ENCODE measurements at regions not wholly inside any gene's neighbourhood (a gene's known extent, or its start where the extent isn't known, plus 50 kb on each side); places are given as distances from the start of the nearest gene placed in this dataset.
"Not testable (repeated sequence)": the region's sequence is repeated elsewhere in the genome, so short reads cannot be mapped to it uniquely, and the experiment has no call there.

DNA sequence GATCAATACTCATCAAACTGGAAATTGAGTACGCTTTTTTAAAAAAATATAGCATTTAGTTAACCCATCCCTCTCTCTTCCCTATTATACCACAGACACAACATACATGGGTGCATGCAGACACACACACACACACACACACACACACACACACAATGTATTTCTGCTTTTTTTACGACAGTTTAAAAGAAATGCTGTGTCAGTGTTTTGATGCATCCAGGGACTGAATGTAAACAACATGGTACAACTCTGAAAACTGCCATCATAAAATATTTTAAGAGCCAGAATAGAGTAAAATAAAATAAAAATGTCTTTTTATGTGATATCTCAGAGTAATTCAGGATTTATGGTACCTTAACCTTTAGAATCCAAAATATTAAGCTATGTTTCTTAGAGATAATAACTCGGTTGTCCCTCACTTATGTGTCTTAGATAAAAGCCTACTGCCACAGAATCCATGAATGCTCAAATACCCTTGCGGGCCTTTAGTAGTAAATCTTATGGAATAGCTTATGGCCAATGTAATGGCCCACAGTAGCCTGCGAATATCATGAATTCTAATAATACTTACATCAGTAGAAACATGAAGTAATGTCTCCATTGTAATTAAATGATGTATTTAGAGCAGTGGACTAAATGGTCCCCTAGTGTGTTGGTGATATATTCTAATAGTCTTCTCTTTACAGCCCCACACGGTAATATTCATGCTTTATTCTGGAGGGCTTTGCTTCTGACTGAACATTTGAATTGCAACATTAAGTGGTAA, 251.6 kb upstream of the FIGN start:
- H3K27me3 Mint-ChIP-seq = no peaks in the 10 kb centered on the region
- no peak overlapping the region for H3K4me3 Mint-ChIP-seq
- DNase-seq (no peak), ATAC-seq (no peak)
- no peaks in the 10 kb centered on the region for H3K36me3 Mint-ChIP-seq (ENCODE audit: low read depth)
- peaks cover under 1% of the 10 kb centered on the region for H3K9me3 Mint-ChIP-seq
- no peaks in the 10 kb centered on the region for H3K4me1 Mint-ChIP-seq
- no peak overlapping the region for H3K27ac Mint-ChIP-seq

DNA sequence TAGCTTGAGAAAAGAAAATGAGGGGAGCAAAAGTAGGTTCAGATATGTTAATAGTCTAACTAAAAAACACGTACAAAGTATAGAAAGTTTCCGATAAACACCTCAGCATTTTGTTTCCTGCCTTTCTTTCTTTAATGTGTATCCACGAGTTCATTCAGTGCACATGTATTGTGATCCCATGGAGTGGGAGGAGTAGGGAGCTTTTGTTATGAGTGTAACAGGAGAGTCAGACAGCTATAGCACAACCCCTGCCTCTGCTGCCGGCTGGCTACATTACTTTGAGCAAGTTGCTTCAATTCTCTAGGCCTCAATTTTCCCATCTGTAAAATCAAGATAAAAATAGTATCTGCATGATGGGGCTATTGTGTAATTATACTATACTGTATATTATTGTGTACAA, 249.2 kb upstream of the FIGN start:
- Mint-ChIP-seq H3K9me3 (peaks cover 8% of the 10 kb centered on the region), H3K4me3 (no peak overlapping the region), H3K27me3 (no peaks in the 10 kb centered on the region), H3K27ac (no peak overlapping the region), H3K4me1 (no peaks in the 10 kb centered on the region), H3K36me3 (ENCODE audit: low read depth) (no peaks in the 10 kb centered on the region)
- ATAC-seq (no peak), DNase-seq (no peak)

DNA sequence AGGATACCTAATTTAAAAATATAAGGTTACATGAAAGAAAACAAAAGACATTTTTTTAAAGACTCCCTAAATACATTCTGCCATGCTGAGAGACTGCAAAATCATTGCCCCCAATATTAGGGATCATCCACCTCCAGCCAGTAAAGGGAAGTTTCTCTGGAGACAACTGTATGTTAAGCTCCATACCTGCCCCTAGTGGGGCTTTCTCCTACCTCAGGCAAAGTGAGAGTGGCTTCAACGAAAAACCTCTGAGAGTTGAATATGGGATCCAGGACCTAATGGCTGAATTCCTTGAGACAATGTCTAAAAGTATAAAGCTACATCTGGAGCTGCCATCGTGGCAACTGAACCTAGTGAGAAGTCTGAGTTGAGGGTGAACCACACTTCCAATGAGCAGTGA, 248.1 kb upstream of the FIGN start:
- Mint-ChIP-seq H3K27me3 (no peaks in the 10 kb centered on the region), H3K4me3 (no peak overlapping the region), H3K27ac (no peak overlapping the region), H3K9me3 (peaks cover 8% of the 10 kb centered on the region), H3K36me3 (ENCODE audit: low read depth) (no peaks in the 10 kb centered on the region), H3K4me1 (no peaks in the 10 kb centered on the region)
- DNase-seq = no peak
- no peak for ATAC-seq

DNA sequence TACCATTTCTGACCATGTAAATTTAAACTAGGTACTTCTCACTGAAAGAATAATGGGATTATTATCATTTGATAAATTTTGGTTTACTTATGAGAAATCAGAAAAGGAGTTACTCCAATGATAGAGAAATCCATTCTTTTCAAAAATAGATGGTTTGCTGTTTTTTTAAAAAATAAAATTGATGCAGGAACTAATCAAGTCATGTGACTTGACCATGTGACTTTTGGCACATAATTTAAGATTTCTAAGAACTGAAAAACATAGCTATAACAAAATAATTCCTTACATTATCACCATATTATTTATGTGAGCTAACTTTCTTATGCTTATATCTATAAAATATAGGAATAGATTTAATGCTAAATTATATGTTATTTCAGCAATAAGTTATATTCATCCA, 247.1 kb upstream of the FIGN start:
- Mint-ChIP-seq H3K9me3 (peaks cover 8% of the 10 kb centered on the region), H3K36me3 (ENCODE audit: low read depth) (no peaks in the 10 kb centered on the region), H3K4me1 (no peaks in the 10 kb centered on the region), H3K27ac (no peak overlapping the region), H3K4me3 (no peak overlapping the region), H3K27me3 (no peaks in the 10 kb centered on the region)
- no peak for DNase-seq
- ATAC-seq = no peak

DNA sequence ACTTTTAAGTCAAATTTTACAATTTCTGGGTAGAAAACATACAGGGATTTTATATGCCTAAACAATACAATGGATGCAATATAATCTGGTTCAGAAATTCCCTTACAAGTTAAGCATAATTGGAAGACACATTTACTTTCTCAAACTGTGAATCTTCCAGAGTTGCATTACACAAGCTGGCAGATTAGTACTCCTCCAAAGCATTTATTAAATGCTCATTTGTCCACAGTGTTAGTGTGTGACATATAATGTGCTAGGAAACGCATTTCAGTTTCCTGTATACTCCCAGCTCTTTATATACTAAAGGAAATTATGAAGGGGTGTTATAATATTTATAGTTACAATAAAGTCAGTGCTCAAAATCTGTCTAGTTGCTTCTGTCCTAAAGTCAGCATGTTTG, 239.0 kb upstream of the FIGN start:
- Mint-ChIP-seq H3K27me3 (no peaks in the 10 kb centered on the region), H3K27ac (no peak overlapping the region), H3K9me3 (no peaks in the 10 kb centered on the region), H3K4me3 (no peak overlapping the region), H3K36me3 (ENCODE audit: low read depth) (no peaks in the 10 kb centered on the region), H3K4me1 (no peaks in the 10 kb centered on the region)
- ATAC-seq (no peak), DNase-seq (no peak)

DNA sequence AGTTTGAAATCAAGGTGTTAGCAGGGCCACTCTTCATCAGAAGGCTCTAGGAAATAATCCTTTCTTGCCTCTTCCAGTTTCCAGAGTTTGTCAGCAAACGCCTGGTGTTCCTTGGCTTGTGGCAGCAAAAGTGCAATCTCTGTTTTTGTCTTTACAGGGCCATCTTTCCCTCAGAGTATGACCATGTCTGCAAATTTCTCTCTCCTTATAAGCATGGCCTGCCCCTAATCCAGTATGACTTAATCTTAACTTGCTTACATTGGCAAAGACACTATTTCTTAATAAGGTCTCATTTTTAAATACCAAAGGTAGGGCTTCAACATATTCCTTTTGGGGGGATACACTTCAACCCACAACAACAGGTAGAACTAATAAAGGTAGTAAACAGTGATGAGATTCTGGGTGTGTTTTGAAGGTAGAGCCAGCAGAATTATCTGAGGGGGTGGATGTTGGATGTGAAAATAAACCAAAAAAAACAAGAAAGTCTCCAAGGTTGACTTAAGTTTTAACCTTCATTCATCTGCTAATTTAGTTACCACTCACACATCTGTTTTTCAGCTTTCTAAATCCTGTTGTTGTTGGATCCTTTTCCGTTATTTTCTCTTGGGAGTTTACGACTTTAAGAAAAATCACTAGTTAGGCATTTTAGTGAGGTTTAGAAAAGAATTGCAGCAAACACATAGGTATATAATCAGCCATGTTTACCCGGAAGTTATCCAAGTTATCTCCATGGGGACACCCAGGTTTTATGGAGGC, 234.4 kb upstream of the FIGN start:
- no peak for DNase-seq
- Mint-ChIP-seq H3K27me3 (no peaks in the 10 kb centered on the region), H3K4me1 (no peaks in the 10 kb centered on the region), H3K4me3 (no peak overlapping the region), H3K27ac (no peak overlapping the region), H3K36me3 (ENCODE audit: low read depth) (no peaks in the 10 kb centered on the region), H3K9me3 (no peaks in the 10 kb centered on the region)
- ATAC-seq = no peak

DNA sequence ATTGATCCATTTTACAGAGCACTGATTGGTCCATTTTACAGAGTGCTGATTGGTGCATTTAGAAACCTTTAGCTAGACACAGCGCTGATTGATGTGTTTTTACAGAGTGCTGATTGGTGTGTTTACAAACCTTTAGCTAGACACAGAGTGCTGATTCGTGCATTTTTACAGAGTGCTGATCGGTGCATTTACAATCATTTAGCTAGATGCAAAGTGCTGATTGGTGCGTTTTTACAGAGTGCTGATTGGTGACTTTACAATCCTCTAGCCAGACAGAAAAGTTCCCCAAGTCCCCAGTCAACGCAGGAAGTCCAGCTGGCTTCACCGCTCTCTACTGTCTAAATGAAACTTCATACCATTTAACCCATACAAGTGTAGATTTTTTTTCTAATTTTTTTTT, 228.5 kb upstream of the FIGN start:
- ATAC-seq; H3K36me3 Mint-ChIP-seq (ENCODE audit: low read depth); H3K9me3 Mint-ChIP-seq; H3K27me3 Mint-ChIP-seq; H3K27ac Mint-ChIP-seq; H3K4me1 Mint-ChIP-seq; DNase-seq; H3K4me3 Mint-ChIP-seq: not testable (repeated sequence)

DNA sequence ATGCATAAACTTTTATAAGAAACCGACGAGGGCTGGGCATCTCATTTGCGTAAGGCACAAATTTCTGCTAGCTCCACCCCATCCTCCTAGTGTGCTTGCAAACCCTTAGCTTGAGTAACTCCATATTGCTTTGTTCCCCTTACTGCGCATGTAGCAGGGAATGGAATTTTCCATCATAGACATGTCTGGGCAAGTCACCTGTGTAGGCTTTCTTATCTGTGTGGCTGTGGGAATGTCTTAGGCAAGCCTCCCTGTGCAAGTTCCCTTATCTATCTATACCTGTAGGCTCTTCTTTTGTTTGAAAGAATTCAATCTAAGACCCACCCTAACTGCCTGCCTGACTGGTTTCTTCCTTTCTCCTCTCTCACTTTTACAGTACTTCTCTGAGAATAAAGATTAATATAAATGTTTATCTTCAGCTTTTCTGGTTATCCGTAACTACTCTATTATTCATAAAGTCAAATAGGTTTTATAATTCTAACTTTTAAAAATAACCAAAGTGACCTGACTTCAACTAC, 217.6 kb upstream of the FIGN start:
- Mint-ChIP-seq H3K36me3 (ENCODE audit: low read depth) (no peaks in the 10 kb centered on the region), H3K9me3 (peaks cover 4% of the 10 kb centered on the region), H3K4me3 (no peak overlapping the region), H3K27ac (no peak overlapping the region), H3K4me1 (no peaks in the 10 kb centered on the region), H3K27me3 (no peaks in the 10 kb centered on the region)
- no peak for DNase-seq
- ATAC-seq = no peak

DNA sequence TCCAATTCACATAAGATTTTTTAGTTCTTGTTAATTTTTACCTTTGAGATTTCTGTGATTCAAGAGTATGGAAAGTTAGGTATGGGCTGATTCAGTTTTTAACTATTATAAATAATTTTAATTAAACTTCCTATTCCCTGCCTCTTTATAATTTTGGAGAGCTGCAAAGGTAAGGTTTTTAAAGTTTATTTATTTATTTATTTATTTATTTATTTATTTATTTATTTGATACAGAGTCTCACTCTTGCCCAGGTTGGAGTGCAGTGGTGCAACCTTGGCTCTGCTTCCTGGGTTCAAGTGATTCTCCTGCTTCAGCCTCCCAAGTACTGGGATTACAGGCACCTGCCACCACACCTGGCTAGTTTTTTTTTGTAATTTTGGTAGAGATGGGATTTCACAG, 215.5 kb upstream of the FIGN start:
- H3K4me1 Mint-ChIP-seq = no peaks in the 10 kb centered on the region
- H3K27me3 Mint-ChIP-seq = no peaks in the 10 kb centered on the region
- peaks cover 4% of the 10 kb centered on the region for H3K9me3 Mint-ChIP-seq
- no peak for DNase-seq
- H3K36me3 Mint-ChIP-seq (ENCODE audit: low read depth) = no peaks in the 10 kb centered on the region
- no peak overlapping the region for H3K4me3 Mint-ChIP-seq
- no peak for ATAC-seq
- no peak overlapping the region for H3K27ac Mint-ChIP-seq

DNA sequence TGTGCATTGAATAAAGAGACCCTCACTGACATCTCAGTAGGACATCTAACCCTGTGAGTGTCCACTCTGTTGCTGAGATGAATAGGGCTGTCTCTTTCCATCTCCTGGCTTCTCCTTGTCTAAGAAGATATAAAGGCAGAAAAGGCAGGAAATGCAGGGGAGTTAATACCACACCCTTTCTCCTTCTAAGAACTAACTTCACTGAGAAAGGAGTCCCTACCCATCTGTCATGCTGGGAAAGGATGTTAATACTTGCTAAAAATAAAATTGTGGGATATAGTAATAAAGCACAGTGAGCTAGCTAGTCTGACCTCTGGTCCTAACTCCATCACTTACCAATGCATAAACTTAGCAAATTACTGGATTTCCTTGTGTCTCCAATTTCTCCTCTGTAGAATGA, 213.9 kb upstream of the FIGN start:
- Mint-ChIP-seq H3K4me1 (no peaks in the 10 kb centered on the region), H3K9me3 (peaks cover 4% of the 10 kb centered on the region), H3K4me3 (no peak overlapping the region), H3K27ac (no peak overlapping the region), H3K36me3 (ENCODE audit: low read depth) (no peaks in the 10 kb centered on the region), H3K27me3 (no peaks in the 10 kb centered on the region)
- no peak for ATAC-seq
- DNase-seq = no peak

DNA sequence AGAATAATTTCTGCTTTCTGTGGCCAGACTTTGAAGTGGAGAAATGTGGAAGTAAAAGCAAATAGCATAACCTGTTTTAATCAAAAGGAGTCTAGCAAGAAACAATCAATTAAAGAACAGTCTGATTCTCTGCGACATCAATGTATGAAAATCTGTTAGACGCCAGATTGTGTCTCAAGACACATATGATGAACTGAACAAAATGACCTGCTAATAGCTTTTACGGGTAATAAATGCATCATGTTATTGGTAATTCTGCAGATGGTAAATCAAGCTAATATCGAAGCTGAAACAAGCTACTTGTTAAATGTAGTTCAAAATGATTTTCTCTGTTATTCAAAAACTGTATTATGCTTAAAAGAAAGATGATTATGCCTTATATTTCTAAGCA, 208.5 kb upstream of the FIGN start:
- H3K27me3 Mint-ChIP-seq = no peaks in the 10 kb centered on the region
- DNase-seq = no peak
- no peaks in the 10 kb centered on the region for H3K36me3 Mint-ChIP-seq (ENCODE audit: low read depth)
- no peaks in the 10 kb centered on the region for H3K4me1 Mint-ChIP-seq
- H3K9me3 Mint-ChIP-seq = no peaks in the 10 kb centered on the region
- no peak overlapping the region for H3K4me3 Mint-ChIP-seq
- H3K27ac Mint-ChIP-seq = no peak overlapping the region
- ATAC-seq = no peak

DNA sequence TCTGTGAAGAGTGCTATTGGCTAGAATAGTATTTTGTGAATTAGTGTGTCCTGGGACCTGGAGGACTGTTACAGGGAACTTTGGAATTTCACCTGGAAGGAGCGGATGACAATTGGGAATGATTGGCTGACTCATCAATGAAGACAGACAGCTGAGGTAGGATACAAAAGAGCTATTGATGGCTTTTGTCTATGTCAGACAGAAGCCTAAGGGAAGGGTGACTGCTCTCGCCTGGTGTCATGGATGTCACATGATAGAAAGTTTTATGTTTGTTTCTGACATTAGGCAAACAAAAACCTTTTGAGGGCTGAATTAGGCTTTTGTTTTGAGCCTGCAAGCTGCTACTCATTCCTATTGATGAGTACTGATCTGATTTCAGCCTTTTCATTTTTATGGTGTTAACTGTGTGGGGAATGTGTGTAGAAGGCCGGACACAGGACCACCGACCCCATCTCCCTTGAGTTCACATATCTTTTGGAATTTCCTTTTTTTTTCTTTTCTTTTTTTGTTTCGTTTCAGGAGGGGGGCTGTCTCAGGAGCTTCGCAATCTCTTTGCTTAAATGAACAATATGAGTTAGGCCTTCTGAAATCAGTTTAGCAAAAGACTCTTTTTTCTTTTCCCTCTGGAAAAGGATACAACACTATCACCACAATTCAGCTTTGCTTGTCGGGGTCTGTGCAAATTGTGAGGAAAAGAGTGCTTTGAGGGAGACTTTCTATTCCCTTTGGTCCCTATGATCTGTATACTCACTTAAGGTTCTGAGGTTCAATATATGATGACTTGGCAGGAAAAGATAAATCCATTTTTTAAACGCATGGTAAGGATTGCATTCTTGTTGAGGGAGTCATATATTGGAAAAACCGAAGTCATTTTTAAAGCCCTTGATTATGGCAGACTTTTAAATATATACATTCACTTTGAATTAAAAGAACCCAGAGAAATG, 207.9 kb upstream of the FIGN start:
- H3K4me3 Mint-ChIP-seq = no peak overlapping the region
- H3K27ac Mint-ChIP-seq = no peak overlapping the region
- H3K27me3 Mint-ChIP-seq = no peaks in the 10 kb centered on the region
- no peaks in the 10 kb centered on the region for H3K9me3 Mint-ChIP-seq
- no peaks in the 10 kb centered on the region for H3K4me1 Mint-ChIP-seq
- no peak for DNase-seq
- no peaks in the 10 kb centered on the region for H3K36me3 Mint-ChIP-seq (ENCODE audit: low read depth)
- ATAC-seq = no peak

DNA sequence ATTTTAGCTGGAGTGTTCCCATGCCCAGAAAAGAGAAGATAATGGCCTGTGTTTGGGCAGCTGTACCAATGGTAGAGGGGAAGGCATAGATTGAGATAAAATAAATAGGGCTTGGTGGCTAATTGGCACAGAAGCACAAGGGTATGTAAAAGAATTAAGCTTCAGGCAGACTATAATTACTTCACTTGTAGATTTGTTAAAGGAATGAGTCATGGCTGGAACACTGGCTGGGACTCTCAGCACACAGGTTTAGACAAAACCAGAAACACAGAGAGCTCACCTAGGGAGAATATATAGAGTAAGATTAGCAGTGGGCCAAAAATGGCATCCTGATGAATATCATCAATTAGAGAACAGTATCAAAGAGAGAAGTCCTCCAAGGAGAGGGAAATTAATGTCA, 198.3 kb upstream of the FIGN start:
- Mint-ChIP-seq H3K36me3 (ENCODE audit: low read depth) (no peaks in the 10 kb centered on the region), H3K27ac (no peak overlapping the region), H3K4me3 (no peak overlapping the region), H3K9me3 (peaks cover 12% of the 10 kb centered on the region), H3K27me3 (no peaks in the 10 kb centered on the region), H3K4me1 (no peaks in the 10 kb centered on the region)
- ATAC-seq (no peak), DNase-seq (no peak)

DNA sequence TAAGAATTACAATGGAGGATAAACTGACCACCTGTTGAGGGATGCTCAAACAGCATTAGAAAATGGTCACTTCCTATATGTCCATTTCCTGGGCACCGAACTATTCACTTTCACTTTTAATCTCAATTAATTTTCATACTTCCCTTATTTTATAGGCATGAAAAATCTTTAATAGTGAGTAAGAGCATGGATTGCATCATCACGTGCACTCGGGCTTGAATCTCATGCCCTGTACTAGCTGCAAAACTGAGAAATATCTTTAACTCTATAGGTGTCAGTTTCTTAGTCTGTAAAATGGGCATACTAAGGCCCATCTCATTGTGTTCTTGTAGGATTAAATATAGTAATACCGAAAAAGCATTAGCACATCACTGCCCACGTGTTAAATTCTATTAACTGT, 183.9 kb upstream of the FIGN start:
- H3K4me1 Mint-ChIP-seq = no peaks in the 10 kb centered on the region
- DNase-seq (no peak), ATAC-seq (no peak)
- no peaks in the 10 kb centered on the region for H3K36me3 Mint-ChIP-seq (ENCODE audit: low read depth)
- H3K27ac Mint-ChIP-seq = no peak overlapping the region
- peaks cover 6% of the 10 kb centered on the region for H3K9me3 Mint-ChIP-seq
- H3K4me3 Mint-ChIP-seq = no peak overlapping the region
- H3K27me3 Mint-ChIP-seq = no peaks in the 10 kb centered on the region

All from activated naive CD8-positive, alpha-beta T cell treated with anti-CD3 and anti-CD28 coated beads, Interleukin-2, amount 50 U/mL, for 24 hours (primary cell).